ENCODE measurements at regions not wholly inside any gene's neighbourhood (a gene's known extent, or its start where the extent isn't known, plus 50 kb on each side); places are given as distances from the start of the nearest gene placed in this dataset.

DNA sequence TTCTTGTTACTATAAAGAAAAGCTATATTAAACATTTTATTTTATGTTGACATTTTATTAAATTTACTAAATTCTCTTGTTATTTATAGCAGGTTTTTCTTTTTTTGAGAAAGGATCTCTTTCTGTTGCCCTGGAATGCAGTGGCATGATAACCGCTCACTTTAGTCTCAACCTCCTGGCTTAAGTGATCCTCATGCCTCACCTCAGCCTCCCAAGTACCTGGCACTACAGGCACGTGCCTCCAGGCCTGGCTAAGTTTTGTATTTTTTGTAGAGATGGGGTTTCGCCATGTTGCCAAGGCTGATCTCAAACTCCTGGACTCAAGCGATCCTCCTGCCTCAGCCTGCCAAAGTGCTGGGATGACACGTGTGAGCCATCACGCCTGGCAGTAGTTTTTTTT, 280.2 kb upstream of the C9orf72 start:
- CTCF ChIA-PET: no interaction called here
- DNase-seq (ENCODE audit: low spot score): no peak
- H3K27ac ChIP-seq: no peak overlapping the region
- POLR2A ChIA-PET (ENCODE audit: low non-redundant PET): no interaction called here
- no peak for TF ChIP-seq CTCF (conservative IDR thresholded peaks at IDR 0.05; ENCODE audit: low read depth)

DNA sequence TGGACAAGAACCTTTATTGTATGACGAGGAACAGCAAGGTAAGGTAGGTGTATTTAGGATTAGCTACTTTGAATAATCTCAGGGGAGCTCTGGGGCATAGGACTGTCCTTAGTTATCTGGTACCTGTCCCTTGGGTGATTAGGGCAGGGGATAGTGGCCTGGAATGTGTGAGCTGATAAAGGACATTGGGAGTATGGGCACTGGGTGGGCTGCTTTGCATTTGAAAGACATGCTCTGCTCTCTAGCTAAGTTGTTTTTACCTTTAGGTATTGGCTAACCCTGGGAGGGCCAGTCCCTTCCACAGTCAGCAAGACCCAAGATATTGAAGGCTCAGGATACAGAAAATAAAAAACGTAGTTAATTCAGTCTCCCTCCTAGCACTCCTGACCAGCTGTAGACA, 282.8 kb upstream of the C9orf72 start:
- CTCF ChIA-PET: no interaction called here
- no peak for TF ChIP-seq CTCF (conservative IDR thresholded peaks at IDR 0.05; ENCODE audit: low read depth)
- no peak for DNase-seq (ENCODE audit: low spot score)

GRCh38 chr9:27856748-27857147, 283.5 kb upstream of the C9orf72 start:
- no peak for DNase-seq (ENCODE audit: low spot score)
- no peak for TF ChIP-seq CTCF (conservative IDR thresholded peaks at IDR 0.05; ENCODE audit: low read depth)
- H3K27ac ChIP-seq: no peak overlapping the region
- ChIA-PET POLR2A (ENCODE audit: low non-redundant PET) (no interaction called here), CTCF (no interaction called here)

More for the DNA sequence above, 282.8 kb upstream of the C9orf72 start:
- POLR2A ChIA-PET (ENCODE audit: low non-redundant PET): no interaction called here
- H3K27ac ChIP-seq: no peak overlapping the region

DNA sequence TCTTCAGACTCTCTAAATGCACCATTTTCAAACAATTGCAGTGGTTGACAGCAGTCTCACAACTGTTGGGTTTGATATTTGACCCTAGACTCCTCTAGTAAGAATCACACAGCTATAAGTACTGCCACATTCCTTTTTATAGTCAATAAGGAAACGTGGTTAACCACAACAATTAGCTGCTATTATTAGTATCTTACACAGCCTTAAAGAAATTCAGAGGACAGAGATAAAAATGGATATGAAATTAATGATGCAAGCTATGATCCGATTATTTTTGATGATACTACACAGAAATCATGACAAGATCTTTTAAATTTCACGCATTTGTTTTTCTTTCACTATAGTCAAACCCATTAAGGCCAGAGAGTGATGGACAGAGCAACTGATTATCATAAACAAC, 288.6 kb upstream of the C9orf72 start:
- TF ChIP-seq CTCF (conservative IDR thresholded peaks at IDR 0.05; ENCODE audit: low read depth): no peak
- DNase-seq (ENCODE audit: low spot score): no peak
- POLR2A ChIA-PET (ENCODE audit: low non-redundant PET): no interaction called here
- H3K27ac ChIP-seq: no peak overlapping the region
- CTCF ChIA-PET: no interaction called here

GRCh38 chr9:27864644-27865438, 291.6 kb upstream of the C9orf72 start:
- peak; percentile 5 for DNase-seq (ENCODE audit: low spot score)
- TF ChIP-seq CTCF (conservative IDR thresholded peaks at IDR 0.05; ENCODE audit: low read depth): no peak
- no peak overlapping the region for H3K27ac ChIP-seq
- CTCF ChIA-PET: interaction anchor here (0.8 kb wide), 1 partner anchor 208 kb away, joined by 5 read pairs; no protein-coding TSS in a partner anchor
- POLR2A ChIA-PET (ENCODE audit: low non-redundant PET): no interaction called here

GRCh38 chr9:27866741-27867140, 293.5 kb upstream of the C9orf72 start:
- CTCF ChIA-PET: no interaction called here
- no peak for DNase-seq (ENCODE audit: low spot score)
- POLR2A ChIA-PET (ENCODE audit: low non-redundant PET): no interaction called here
- no peak overlapping the region for H3K27ac ChIP-seq
- TF ChIP-seq CTCF (conservative IDR thresholded peaks at IDR 0.05; ENCODE audit: low read depth): no peak

Data from RWPE1 (cell line).